Hepatocyte (in vitro differentiated cells): ENCODE measurements at regions not wholly inside any gene's neighbourhood (a gene's known extent, or its start where the extent isn't known, plus 50 kb on each side); places are given as distances from the start of the nearest gene placed in this dataset.

Source experiments
- CTCF ChIP-seq: fragments of 200-600 bp; sonication (generic); IDR thresholded peaks from 2 replicates; pipeline ENCODE4 v1.5.1; 2016; ENCODE audit warnings: antibody characterized with exemption, mild to moderate bottlenecking; ENCODE audit not compliant: poor library complexity
- EZH2 ChIP-seq: fragments of 200-600 bp; sonication (generic); IDR thresholded peaks from 2 replicates; pipeline ENCODE4 v1.6.1; 2016; ENCODE audit warnings: antibody characterized with exemption, mild to moderate bottlenecking, borderline replicate concordance
- EZH2phosphoT487 ChIP-seq: fragments of 200-600 bp; sonication (generic); IDR thresholded peaks from one replicate; pipeline ENCODE4 v1.6.1; 2018; ENCODE audit warnings: antibody characterized with exemption, mild to moderate bottlenecking, low read depth, moderate library complexity; ENCODE audit not compliant: unreplicated experiment, severe bottlenecking

- TF ChIP-seq CTCF (no peak), EZH2 (no peak), EZH2phosphoT487 (no peak)
Measured at GRCh38 chr3:127133971-127134370, 59.0 kb upstream of the PRR23E start.
